Smooth muscle cell (in vitro differentiated cells): ENCODE measurements at regions not wholly inside any gene's neighbourhood (a gene's known extent, or its start where the extent isn't known, plus 50 kb on each side); places are given as distances from the start of the nearest gene placed in this dataset.

Source experiments
- DNase-seq: peaks from one replicate; lab custom pipeline; 2025; ENCODE audit not compliant: unreplicated experiment; lab: John Stamatoyannopoulos, UW
- H2AFZ ChIP-seq: fragments of 200-600 bp; sonication (generic); 2 replicates; pipeline ENCODE4 v1.6.0; 2016; ENCODE audit warnings: antibody characterized with exemption, low read depth, mild to moderate bottlenecking
- H3F3A ChIP-seq: fragments of 200-600 bp; sonication (generic); 2 replicates; pipeline ENCODE4 v1.6.0; 2017; ENCODE audit warnings: antibody characterized with exemption, low read depth
- H3K27ac ChIP-seq: fragments of 200-600 bp; sonication (generic); 2 replicates; pipeline ENCODE4 v1.5.1; 2016; ENCODE audit warnings: low read depth, mild to moderate bottlenecking
- H3K27me3 ChIP-seq: fragments of 200-600 bp; sonication (generic); 2 replicates; pipeline ENCODE4 v1.6.1; 2016; ENCODE audit warnings: low read depth, mild to moderate bottlenecking
- H3K36me3 ChIP-seq: fragments of 200-600 bp; sonication (generic); 2 replicates; pipeline ENCODE4 v1.5.1; 2016; ENCODE audit warnings: low read depth
- H3K4me1 ChIP-seq: fragments of 200-600 bp; sonication (generic); 2 replicates; pipeline ENCODE4 v1.5.1; 2016; ENCODE audit warnings: low read depth
- H3K4me2 ChIP-seq: fragments of 200-600 bp; sonication (generic); 2 replicates; pipeline ENCODE4 v1.6.0; 2016; ENCODE audit warnings: mild to moderate bottlenecking
- H3K4me3 ChIP-seq: fragments of 200-600 bp; sonication (generic); 2 replicates; pipeline ENCODE4 v1.5.1; 2016; ENCODE audit warnings: mild to moderate bottlenecking
- H3K79me2 ChIP-seq: fragments of 200-600 bp; sonication (generic); 2 replicates; pipeline ENCODE4 v1.6.0; 2016; ENCODE audit warnings: low read depth, mild to moderate bottlenecking
- H3K9ac ChIP-seq: fragments of 200-600 bp; sonication (generic); 2 replicates; pipeline ENCODE4 v1.6.0; 2016; ENCODE audit warnings: low read depth
- H3K9me3 ChIP-seq: fragments of 200-600 bp; sonication (generic); replicated peaks from 2 replicates; pipeline ENCODE4 v1.5.1; 2016; ENCODE audit warnings: low read depth
- H4K20me1 ChIP-seq: fragments of 200-600 bp; sonication (generic); 2 replicates; pipeline ENCODE4 v1.6.0; 2016; ENCODE audit warnings: low read depth
- CTCF ChIP-seq: fragments of 200-600 bp; sonication (generic); IDR thresholded peaks from 2 replicates; pipeline ENCODE4 v1.5.1; 2017; ENCODE audit warnings: borderline replicate concordance, mild to moderate bottlenecking, antibody characterized with exemption; ENCODE audit not compliant: insufficient read depth, poor library complexity, severe bottlenecking
- WGBS: methylation state at CpG from one replicate; pipeline ENCODE4 v1.1.7; 2016; ENCODE audit warnings: low lambda C conversion rate; 5-methylcytosine and 5-hydroxymethylcytosine counted together

- Histone ChIP-seq H3K4me1 (no peaks in the 10 kb centered on the region), H3K4me2 (no peak overlapping the region), H3K9ac (no peak overlapping the region), H3K4me3 (no peak overlapping the region), H3K27me3 (no peaks in the 10 kb centered on the region), H2AFZ (no peak overlapping the region), H3K9me3 (no peaks in the 10 kb centered on the region), H3K27ac (no peak overlapping the region), H3K79me2 (no peaks in the 10 kb centered on the region), H3F3A (no peaks in the 10 kb centered on the region), H3K36me3 (no peaks in the 10 kb centered on the region), H4K20me1 (no peaks in the 10 kb centered on the region)
- DNase-seq = no peak
- no peak for TF ChIP-seq CTCF
- WGBS = 91% methylated on average over 1 of the region's 1 CpG
Measured at GRCh38 chr2:194718881-194719280, 938.1 kb upstream of the SLC39A10 start.

DNA sequence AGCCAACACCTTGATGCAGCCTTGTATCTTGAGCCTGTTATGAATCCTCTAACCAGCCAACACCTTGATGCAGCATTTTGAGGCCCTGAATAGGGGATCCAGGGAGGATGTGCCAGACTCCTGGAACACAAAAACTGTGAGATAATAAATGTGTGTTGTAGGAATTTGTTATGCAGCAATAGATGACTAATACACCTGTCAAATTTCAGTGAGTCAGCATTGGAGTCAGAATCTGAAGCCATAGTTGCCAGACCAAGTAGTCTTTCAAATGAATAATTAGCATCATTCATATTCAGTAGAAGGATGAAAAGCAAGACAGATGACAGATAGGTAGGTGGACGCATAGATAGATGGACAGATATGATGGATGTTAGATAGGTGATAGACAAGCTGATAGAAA is 942.5 kb upstream of the SLC39A10 start:
- Histone ChIP-seq H3K4me2 (no peak overlapping the region), H3K36me3 (no peaks in the 10 kb centered on the region), H3K27me3 (no peaks in the 10 kb centered on the region), H4K20me1 (no peaks in the 10 kb centered on the region), H3K4me1 (no peaks in the 10 kb centered on the region), H3K27ac (no peak overlapping the region), H3K9me3 (no peaks in the 10 kb centered on the region), H3K79me2 (no peaks in the 10 kb centered on the region), H3K9ac (no peak overlapping the region), H3K4me3 (no peak overlapping the region), H3F3A (no peaks in the 10 kb centered on the region), H2AFZ (no peak overlapping the region)
- no peak for DNase-seq
- TF ChIP-seq CTCF = no peak
- 92% methylated on average over 1 of the region's 1 CpG for WGBS

- Histone ChIP-seq H3K4me3 (no peak overlapping the region), H4K20me1 (no peaks in the 10 kb centered on the region), H3F3A (no peaks in the 10 kb centered on the region), H3K36me3 (no peaks in the 10 kb centered on the region), H3K9me3 (no peaks in the 10 kb centered on the region), H3K27me3 (no peaks in the 10 kb centered on the region), H3K27ac (no peak overlapping the region), H3K4me2 (no peak overlapping the region), H3K4me1 (no peaks in the 10 kb centered on the region), H3K79me2 (no peaks in the 10 kb centered on the region), H2AFZ (no peak overlapping the region), H3K9ac (no peak overlapping the region)
- no peak for DNase-seq
- WGBS = 65% methylated on average over 3 of the region's 3 CpGs
- TF ChIP-seq CTCF = no peak
Measured at GRCh38 chr2:194709840-194710239, 947.2 kb upstream of the SLC39A10 start.

GRCh38 chr2:194706179-194706578 is 950.8 kb upstream of the SLC39A10 start:
- no peaks in the 10 kb centered on the region for H3F3A ChIP-seq
- no peaks in the 10 kb centered on the region for H3K9me3 ChIP-seq
- TF ChIP-seq CTCF = no peak
- H3K36me3 ChIP-seq = no peaks in the 10 kb centered on the region
- H3K79me2 ChIP-seq = no peaks in the 10 kb centered on the region
- WGBS = 36% methylated on average over 2 of the region's 2 CpGs
- no peak overlapping the region for H3K9ac ChIP-seq
- no peak overlapping the region for H3K27ac ChIP-seq
- no peak overlapping the region for H3K4me2 ChIP-seq
- H2AFZ ChIP-seq = no peak overlapping the region
- H3K27me3 ChIP-seq = no peaks in the 10 kb centered on the region
- no peak for DNase-seq
- no peaks in the 10 kb centered on the region for H4K20me1 ChIP-seq
- no peaks in the 10 kb centered on the region for H3K4me1 ChIP-seq
- no peak overlapping the region for H3K4me3 ChIP-seq
